ENCODE measurements at regions not wholly inside any gene's neighbourhood (a gene's known extent, or its start where the extent isn't known, plus 50 kb on each side); places are given as distances from the start of the nearest gene placed in this dataset.
A peak's percentile ranks its signal among the peaks of the same experiment; 100 is the strongest.
"Not testable (repeated sequence)": the region's sequence is repeated elsewhere in the genome, so short reads cannot be mapped to it uniquely, and the experiment has no call there.

- DNase-seq (ENCODE audit: low read depth, low spot score): no peak
Measured at GRCh38 chr11:129728581-129728980, 87.1 kb upstream of the TMEM45B start.

GRCh38 chr11:129729216-129729615 lies 86.4 kb upstream of the TMEM45B start:
- DNase-seq (ENCODE audit: low read depth, low spot score): no peak

- no peak for DNase-seq (ENCODE audit: low read depth, low spot score)
Measured at GRCh38 chr11:129729823-129730222, 85.8 kb upstream of the TMEM45B start.

- DNase-seq (ENCODE audit: low read depth, low spot score): no peak
Measured at GRCh38 chr11:129731316-129731715, 84.3 kb upstream of the TMEM45B start.

GRCh38 chr11:129732941-129733340 lies 82.7 kb upstream of the TMEM45B start:
- no peak for DNase-seq (ENCODE audit: low read depth, low spot score)

- DNase-seq (ENCODE audit: low read depth, low spot score): no peak
Measured at GRCh38 chr11:129733384-129733783, 82.3 kb upstream of the TMEM45B start.

- no peak for DNase-seq (ENCODE audit: low read depth, low spot score)
Measured at GRCh38 chr11:129733981-129734380, 81.7 kb upstream of the TMEM45B start.

GRCh38 chr11:129734654-129735053 lies 81.0 kb upstream of the TMEM45B start:
- DNase-seq (ENCODE audit: low read depth, low spot score): no peak

- no peak for DNase-seq (ENCODE audit: low read depth, low spot score)
Measured at GRCh38 chr11:129737831-129738230, 77.8 kb upstream of the TMEM45B start.

- DNase-seq (ENCODE audit: low read depth, low spot score): no peak
Measured at GRCh38 chr11:129738242-129738641, 77.4 kb upstream of the TMEM45B start.

GRCh38 chr11:129739339-129739738 lies 76.3 kb upstream of the TMEM45B start:
- no peak for DNase-seq (ENCODE audit: low read depth, low spot score)

- no peak for DNase-seq (ENCODE audit: low read depth, low spot score)
Measured at GRCh38 chr11:129740125-129740719, 75.4 kb upstream of the TMEM45B start.

- DNase-seq (ENCODE audit: low read depth, low spot score): no peak
Measured at GRCh38 chr11:129743112-129743815, 72.4 kb upstream of the TMEM45B start.

- DNase-seq (ENCODE audit: low read depth, low spot score): no peak
Measured at GRCh38 chr11:129747071-129747470, 68.6 kb upstream of the TMEM45B start.

- no peak for DNase-seq (ENCODE audit: low read depth, low spot score)
Measured at GRCh38 chr11:129749141-129749540, 66.5 kb upstream of the TMEM45B start.

GRCh38 chr11:129750343-129751292 lies 65.0 kb upstream of the TMEM45B start:
- DNase-seq (ENCODE audit: low read depth, low spot score): peak; percentile 48

GRCh38 chr11:129751511-129751910 lies 64.1 kb upstream of the TMEM45B start:
- DNase-seq (ENCODE audit: low read depth, low spot score): no peak

GRCh38 chr11:129763569-129763968 lies 52.1 kb upstream of the TMEM45B start:
- not testable (repeated sequence) for DNase-seq (ENCODE audit: low read depth, low spot score)

- DNase-seq (ENCODE audit: low read depth, low spot score): not testable (repeated sequence)
Measured at GRCh38 chr11:129764204-129764603, 51.4 kb upstream of the TMEM45B start.

All from activated naive CD8-positive, alpha-beta T cell treated with anti-CD3 and anti-CD28 coated beads, Interleukin-2, amount 50 U/mL, for 16 hours (primary cell).